Stimulated activated naive CD8-positive, alpha-beta T cell treated with anti-CD3 and anti-CD28 coated beads, Interleukin-15, Interleukin-2, amounts not matched to agents 100 U/mL and 50 U/mL, for 24 hours (primary cell): ENCODE measurements at regions not wholly inside any gene's neighbourhood (a gene's known extent, or its start where the extent isn't known, plus 50 kb on each side); places are given as distances from the start of the nearest gene placed in this dataset.

ENCODE experiments used
- ATAC-seq: fragments of 150-1000 bp; cut with Tn5 transposase; one replicate; pipeline ENCODE4 v1.10.0; 2021
- DNase-seq: peaks from one replicate; pipeline ENCODE4 v3.0.0; 2021

- ATAC-seq, result no peak
- DNase-seq, result no peak
Observed at GRCh38 chr2:153005071-153005730, 286.8 kb downstream of the ARL6IP6 start.

- DNase-seq, result no peak
- no peak for ATAC-seq
Observed at GRCh38 chr2:153004627-153005026, 286.2 kb downstream of the ARL6IP6 start.

- no peak for DNase-seq
- no peak for ATAC-seq
Observed at GRCh38 chr2:152974146-152974545, 255.7 kb downstream of the ARL6IP6 start.

- ATAC-seq, result no peak
- no peak for DNase-seq
Observed at GRCh38 chr2:152971685-152972084, 253.3 kb downstream of the ARL6IP6 start.

GRCh38 chr2:152962446-152962845 is 244.0 kb downstream of the ARL6IP6 start:
- no peak for ATAC-seq
- no peak for DNase-seq

GRCh38 chr2:152961351-152961750 is 242.9 kb downstream of the ARL6IP6 start:
- ATAC-seq (no peak), DNase-seq (no peak)

- no peak for ATAC-seq
- DNase-seq, result no peak
Observed at GRCh38 chr2:152950126-152950525, 231.7 kb downstream of the ARL6IP6 start.

- DNase-seq (no peak), ATAC-seq (no peak)
Observed at GRCh38 chr2:152944099-152944498, 225.7 kb downstream of the ARL6IP6 start.

GRCh38 chr2:152942940-152943440 is 224.6 kb downstream of the ARL6IP6 start:
- ATAC-seq (no peak), DNase-seq (no peak)

- DNase-seq (no peak), ATAC-seq (no peak)
Observed at GRCh38 chr2:152930501-152930900, 212.1 kb downstream of the ARL6IP6 start.

GRCh38 chr2:152929628-152930027 is 211.2 kb downstream of the ARL6IP6 start:
- no peak for ATAC-seq

GRCh38 chr2:152925547-152926448 is 207.4 kb downstream of the ARL6IP6 start:
- peak; percentile 52 for ATAC-seq
- peak; percentile 64 for DNase-seq

More at GRCh38 chr2:152929628-152930027, 211.2 kb downstream of the ARL6IP6 start:
- DNase-seq, result no peak

- ATAC-seq (no peak), DNase-seq (no peak)
Observed at GRCh38 chr2:152924722-152925121, 206.3 kb downstream of the ARL6IP6 start.

- DNase-seq, result no peak
- ATAC-seq, result no peak
Observed at GRCh38 chr2:152924219-152924618, 205.8 kb downstream of the ARL6IP6 start.

- no peak for ATAC-seq
Observed at GRCh38 chr2:152920846-152921245, 202.4 kb downstream of the ARL6IP6 start.

GRCh38 chr2:152910970-152911369 is 192.6 kb downstream of the ARL6IP6 start:
- no peak for DNase-seq
- no peak for ATAC-seq

More at GRCh38 chr2:152920846-152921245, 202.4 kb downstream of the ARL6IP6 start:
- DNase-seq, result no peak

- no peak for DNase-seq
- no peak for ATAC-seq
Observed at GRCh38 chr2:152907046-152907445, 188.6 kb downstream of the ARL6IP6 start.

- DNase-seq, result no peak
- no peak for ATAC-seq
Observed at GRCh38 chr2:152894051-152894450, 175.6 kb downstream of the ARL6IP6 start.

GRCh38 chr2:152890736-152891135 is 172.3 kb downstream of the ARL6IP6 start:
- no peak for ATAC-seq
- no peak for DNase-seq

- DNase-seq (no peak), ATAC-seq (no peak)
Observed at GRCh38 chr2:152883951-152884487, 165.6 kb downstream of the ARL6IP6 start.

- DNase-seq, result no peak
- ATAC-seq, result no peak
Observed at GRCh38 chr2:152881527-152881926, 163.1 kb downstream of the ARL6IP6 start.

- DNase-seq (no peak), ATAC-seq (no peak)
Observed at GRCh38 chr2:152879275-152879674, 160.9 kb downstream of the ARL6IP6 start.
